NCI-H1092 treated with DMSO at 0.1 percent for 48 hours (cell line): ENCODE measurements at regions not wholly inside any gene's neighbourhood (a gene's known extent, or its start where the extent isn't known, plus 50 kb on each side); places are given as distances from the start of the nearest gene placed in this dataset.

Experiments
- DNase-seq: peaks from one replicate; lab custom pipeline; 2025; lab: John Stamatoyannopoulos, UW

GRCh38 chr11:45089676-45090499, 56.6 kb upstream of the PRDM11 start:
- DNase-seq, result no peak

- no peak for DNase-seq
Measured at GRCh38 chr11:45090607-45091006, 55.8 kb upstream of the PRDM11 start.

DNA sequence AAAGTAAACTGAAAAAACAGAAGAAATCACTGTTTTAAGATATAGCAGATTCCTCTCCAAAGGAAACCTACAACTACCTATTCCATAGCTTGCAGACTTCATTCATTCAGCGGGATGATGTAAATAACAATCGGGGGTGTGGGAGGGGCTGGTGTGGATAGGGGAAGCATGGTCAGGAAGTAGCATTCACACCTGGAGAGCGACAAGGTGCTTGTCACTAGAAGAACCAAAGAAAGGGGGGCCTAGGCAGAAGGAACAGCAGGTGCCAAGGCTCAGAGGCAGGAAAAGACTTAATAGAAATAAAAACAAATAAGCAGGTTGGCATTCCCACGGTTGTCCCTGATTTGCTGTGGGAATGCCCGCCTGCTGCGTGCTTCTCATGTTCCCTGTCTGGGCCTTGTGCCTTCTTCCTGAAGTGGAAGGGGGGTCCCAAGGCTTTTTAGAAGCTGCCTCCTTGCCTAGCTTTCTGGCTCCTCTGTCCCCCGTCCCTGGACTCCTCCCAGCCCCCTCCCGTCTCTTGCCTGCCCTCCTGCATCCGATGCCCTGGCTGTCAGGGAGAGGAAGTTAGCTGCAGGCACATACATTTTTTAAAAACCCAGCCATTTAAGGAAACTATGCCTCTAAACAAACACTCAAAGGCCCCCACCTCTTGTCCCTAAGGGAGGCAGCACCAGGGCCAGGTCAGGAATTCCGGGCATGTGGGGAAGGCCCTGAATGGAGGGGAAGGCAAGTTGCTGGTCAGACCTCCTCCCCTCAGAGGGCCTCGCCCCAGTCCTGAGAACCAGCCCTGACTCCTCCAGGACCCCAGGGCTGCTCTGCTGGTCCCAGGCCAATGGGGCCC, 54.7 kb upstream of the PRDM11 start:
- DNase-seq, result no peak

DNA sequence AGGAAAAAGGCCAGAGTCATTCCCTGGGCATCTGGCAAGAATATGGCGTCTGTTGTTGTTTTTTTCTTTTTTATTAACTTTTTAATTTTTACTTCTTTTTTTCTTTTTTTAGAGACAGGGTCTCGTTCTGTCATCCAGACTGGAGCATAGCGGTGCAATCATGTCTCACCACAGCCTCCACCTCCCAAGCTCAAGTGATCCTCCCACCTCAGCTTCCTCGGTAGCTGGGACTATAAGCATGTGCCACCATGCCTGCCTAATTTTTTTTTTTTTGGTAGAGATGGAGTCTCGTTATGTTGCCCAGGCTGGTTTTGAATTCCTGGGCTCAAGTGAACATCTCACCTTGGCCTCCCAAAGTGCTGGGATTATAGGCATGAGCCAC, 54.0 kb upstream of the PRDM11 start:
- no peak for DNase-seq

- DNase-seq, result no peak
Measured at GRCh38 chr11:45092901-45093760, 53.3 kb upstream of the PRDM11 start.

- DNase-seq, result no peak
Measured at GRCh38 chr11:45093761-45094455, 52.5 kb upstream of the PRDM11 start.

GRCh38 chr11:45094958-45095690, 51.3 kb upstream of the PRDM11 start:
- no peak for DNase-seq

- DNase-seq, result no peak
Measured at GRCh38 chr11:45095691-45096010, 50.8 kb upstream of the PRDM11 start.

- no peak for DNase-seq
Measured at GRCh38 chr11:45096636-45097035, 49.8 kb upstream of the PRDM11 start.
